Stimulated activated naive CD4-positive, alpha-beta T cell (primary cell): ENCODE measurements at regions not wholly inside any gene's neighbourhood (a gene's known extent, or its start where the extent isn't known, plus 50 kb on each side); places are given as distances from the start of the nearest gene placed in this dataset.

Experiments used
- DNase-seq, 6 experiments: peaks; one replicate each; lab custom pipeline; 2025; lab: John Stamatoyannopoulos, UW

GRCh38 chr10:108523016-108523800 is 1358.7 kb upstream of the SORCS1 start:
- no peak for DNase-seq

GRCh38 chr10:108521827-108522492 is 1357.5 kb upstream of the SORCS1 start:
- no peak for DNase-seq

DNA sequence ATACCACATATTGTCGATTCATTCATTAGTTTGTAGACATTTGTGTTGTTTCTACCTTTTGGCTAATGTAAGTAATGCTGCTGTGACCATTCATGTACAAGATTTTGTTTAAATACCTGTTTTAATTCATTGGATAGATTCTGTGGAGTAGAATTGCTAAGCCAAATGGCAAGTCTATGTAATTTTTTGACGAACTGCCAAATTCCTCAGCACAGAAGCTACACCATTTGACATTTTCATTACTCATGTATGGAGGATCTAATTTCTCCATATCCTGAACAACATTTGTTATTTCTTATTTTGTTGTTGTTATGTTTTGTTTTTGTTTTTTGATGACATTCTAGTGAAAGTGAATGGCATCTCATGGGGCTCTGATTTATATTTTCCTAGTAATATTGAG is 1351.3 kb upstream of the SORCS1 start:
- no peak for DNase-seq

GRCh38 chr10:108500396-108500795 is 1335.9 kb upstream of the SORCS1 start:
- DNase-seq = no peak

DNA sequence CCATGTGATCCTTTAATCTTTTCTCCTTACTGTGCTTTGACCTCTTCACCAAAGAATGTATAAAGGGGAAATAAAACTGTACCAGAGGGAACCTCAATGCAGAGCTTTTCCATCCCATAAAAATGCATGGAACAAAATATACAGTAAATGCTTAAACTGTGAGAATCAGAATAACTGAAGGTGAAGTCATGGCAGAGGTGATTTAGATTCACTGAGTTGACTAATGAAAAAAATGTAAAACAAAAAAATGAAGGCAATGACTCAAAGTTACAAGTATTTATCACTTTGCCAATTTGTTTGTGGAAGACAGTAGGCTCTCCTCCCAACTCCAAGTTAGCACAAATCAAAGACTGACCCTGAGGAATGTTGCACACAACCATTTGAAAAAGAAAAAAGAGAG is 1331.6 kb upstream of the SORCS1 start:
- DNase-seq = no peak

- no peak for DNase-seq
These were observed 1326.4 kb upstream of the SORCS1 start for GRCh38 chr10:108490944-108491343.

- no peak for DNase-seq
These were observed 1306.9 kb upstream of the SORCS1 start for GRCh38 chr10:108471420-108471819.

- DNase-seq = no peak
These were observed 1305.4 kb upstream of the SORCS1 start for GRCh38 chr10:108469940-108470339.

DNA sequence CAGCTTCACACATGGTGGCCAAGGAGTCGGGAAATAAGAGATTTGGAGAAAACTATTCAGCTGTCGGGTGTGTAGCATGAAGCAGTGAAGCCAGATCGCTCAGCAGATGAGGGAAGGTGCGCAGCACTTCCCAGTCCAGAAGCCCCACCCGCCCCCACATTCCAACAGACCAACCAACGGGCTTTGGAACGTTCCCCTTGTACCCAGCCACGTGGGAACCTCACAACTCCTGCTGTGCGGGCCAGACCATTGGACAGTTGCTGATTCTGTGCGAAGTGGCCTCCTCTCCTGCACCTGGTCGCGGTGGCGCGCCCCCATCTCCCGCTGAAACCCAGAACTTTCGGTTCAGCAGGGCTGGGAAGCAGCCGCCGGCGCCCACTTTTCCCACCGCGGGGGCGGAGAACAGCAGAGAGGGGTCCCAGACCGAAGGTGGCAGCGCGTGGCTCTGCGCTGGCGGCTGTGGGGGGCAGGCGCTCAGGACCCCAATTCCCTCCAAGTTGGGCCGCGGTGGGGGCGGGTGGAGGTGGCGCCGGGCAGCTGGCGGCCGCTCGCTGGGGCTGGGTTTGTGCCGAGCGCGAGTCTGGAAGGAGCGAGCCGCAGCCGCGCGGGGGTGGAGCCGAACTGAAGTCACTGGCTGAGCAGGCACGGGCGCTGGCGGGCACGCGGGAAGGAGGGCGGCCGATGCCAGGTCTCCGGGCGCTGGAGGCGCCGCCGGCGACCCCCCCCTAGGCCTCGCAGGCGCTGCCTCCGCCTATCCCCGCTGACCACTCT is 1301.5 kb upstream of the SORCS1 start:
- no peak for DNase-seq

DNA sequence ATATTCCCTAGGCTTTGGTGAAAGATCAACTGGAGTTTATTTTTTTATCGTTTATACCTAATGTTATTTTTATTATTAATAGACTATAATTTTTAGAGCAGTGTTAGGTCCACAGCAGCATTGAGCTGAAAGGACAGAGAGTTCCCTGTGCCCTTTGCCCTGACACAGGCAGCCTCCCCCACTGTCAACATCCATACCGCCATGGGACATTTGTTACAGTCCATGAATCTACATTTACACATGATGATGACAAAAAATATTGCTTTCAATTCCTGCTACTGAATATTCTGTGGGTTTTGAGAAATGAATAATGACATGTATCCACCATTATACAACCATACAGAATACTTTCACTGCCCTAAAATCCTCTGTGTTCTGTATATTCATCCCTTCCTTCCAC is 1297.5 kb upstream of the SORCS1 start:
- DNase-seq = no peak

DNA sequence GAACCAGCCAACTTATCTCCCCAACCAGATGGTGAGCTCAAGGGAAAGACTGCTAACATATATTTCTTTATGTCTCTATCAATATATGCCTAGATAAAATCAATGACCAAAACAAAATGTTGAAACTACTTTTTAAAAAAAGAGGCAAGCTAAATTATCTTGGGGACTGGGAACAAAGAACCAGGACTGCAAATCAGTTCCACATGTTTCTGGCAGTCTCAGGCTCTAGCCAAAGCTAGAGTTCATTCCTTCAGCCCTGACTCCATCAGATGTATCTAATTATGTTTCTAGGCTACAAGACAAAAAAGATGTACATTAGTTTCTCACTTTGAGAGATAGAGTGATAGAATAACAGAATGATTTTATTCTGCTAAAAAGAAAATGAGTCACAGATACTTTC is 1290.3 kb upstream of the SORCS1 start:
- no peak for DNase-seq

DNA sequence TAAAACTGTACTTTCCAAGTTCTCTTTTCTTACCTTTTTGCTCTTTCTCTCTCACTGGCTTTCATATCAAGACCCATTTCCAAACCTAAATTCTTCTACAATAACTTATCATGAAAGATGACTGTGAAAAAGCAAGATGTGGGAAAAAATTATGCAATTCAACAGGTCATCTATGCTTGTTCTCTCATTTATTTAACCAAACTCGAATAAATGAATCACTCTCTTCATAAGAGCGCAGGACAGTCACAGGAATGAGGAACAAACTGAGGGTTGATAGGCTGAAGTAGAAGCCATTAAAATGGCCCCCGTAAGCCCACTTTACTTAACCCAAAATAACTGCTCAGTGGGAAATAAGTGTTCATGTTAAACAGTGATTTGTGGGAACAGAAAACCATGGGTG is 1289.7 kb upstream of the SORCS1 start:
- DNase-seq = no peak

DNA sequence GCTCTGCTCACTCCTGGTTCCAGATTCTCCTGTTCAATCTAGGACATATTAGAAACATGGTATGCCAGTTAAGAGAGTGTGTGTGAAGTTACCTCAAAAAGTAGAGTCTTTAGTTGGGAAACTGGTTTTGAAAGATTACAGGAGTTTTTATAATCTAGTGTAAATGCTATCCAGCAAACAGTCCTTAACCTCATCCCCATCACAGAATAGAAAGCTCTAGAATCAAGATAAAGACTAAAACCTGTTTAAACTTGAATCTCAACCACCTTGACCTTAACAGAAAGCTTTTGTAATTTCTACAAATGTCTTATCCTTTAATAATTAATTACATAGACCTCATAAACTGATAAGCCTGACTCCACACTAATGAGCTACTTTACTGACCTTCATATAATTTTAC is 1288.7 kb upstream of the SORCS1 start:
- DNase-seq = no peak

DNA sequence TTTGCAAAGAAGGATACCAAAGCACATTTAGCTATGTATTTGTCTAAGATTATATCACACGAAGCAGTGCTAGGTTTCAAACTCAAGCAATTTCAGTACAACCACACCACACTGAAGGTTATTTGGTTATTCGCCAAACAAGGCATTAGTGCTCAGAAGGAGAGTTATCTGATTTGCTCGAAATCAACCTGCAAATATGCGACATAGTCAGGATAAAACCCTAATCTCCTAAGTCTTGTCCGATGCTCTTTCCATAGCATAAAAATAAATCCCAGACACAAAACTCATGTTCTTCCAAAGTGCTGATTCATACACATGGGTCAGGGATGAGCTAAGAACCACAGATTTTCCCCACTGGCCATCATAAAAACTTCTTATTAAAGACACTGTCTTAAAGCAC is 1288.0 kb upstream of the SORCS1 start:
- no peak for DNase-seq

- DNase-seq = no peak
These were observed 1285.8 kb upstream of the SORCS1 start for GRCh38 chr10:108450280-108450679.

- no peak for DNase-seq
These were observed 1281.2 kb upstream of the SORCS1 start for GRCh38 chr10:108445746-108446145.

DNA sequence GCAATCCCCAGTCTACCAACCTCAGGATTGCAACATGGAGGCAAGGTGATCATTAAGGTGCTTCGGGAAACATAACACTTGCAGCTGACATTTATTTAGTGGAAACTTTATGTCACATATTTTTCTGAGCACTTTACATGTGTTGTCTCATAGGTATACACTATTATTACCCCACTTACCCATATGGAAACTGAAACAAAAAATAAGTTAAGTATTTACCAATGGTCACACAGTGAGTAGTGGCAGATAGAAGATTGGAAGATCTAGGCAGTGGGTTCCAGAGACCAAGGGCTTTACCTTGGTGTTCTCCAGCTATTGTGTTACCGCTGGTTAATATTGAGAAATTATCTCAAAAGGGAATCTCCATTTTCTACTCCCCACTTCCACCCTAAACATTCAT is 1279.1 kb upstream of the SORCS1 start:
- no peak for DNase-seq

DNA sequence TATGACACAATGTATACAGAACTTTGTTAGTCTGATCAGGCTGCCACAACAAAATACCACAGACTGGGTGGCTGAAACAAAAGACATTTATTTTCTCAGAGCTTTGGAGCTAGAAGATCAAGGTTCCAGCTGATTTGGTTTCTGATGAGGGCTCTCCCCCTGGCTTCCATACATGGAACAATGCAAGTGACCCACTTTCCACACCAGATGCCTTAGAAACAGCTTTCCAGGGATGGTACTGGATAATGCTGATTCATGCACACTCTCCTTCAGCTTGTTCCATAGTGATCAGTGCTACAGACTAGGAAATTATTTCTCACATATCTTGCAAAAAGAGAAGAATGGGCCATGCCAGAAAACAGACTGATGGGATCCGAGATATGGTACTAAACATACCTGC is 1274.9 kb upstream of the SORCS1 start:
- DNase-seq = no peak

GRCh38 chr10:108436096-108436495 is 1271.6 kb upstream of the SORCS1 start:
- no peak for DNase-seq

DNA sequence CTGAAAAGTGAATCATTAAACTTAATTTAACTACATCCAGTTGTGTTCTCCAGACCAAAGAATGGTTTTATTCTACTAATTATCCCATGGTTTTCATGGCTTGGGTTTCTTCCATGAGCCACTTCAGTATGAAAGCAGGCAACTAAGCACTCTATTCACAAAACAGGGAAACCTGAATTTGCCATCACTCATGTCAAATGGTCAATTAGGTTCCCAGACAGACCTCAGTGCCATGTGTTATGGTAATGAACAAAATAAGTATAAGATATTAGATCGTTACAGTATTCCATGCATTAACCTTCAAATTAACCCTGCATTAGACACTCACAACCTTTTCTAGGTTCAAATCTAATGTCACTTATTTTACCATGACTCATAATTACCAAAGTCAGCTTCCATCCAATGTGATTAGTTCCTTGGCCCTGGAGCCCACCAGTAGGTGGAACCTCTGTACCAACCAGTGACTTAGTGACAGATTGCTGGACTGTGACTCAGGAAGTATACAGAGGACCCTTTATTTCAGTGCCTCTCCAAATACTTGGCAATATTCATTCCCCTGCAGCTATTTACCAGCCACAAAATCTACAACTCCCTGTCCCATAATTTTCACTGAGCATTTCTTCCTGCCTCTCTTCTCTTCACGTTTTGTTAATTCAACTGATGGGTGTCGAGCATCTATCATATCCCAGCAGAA is 1270.2 kb upstream of the SORCS1 start:
- no peak for DNase-seq

DNA sequence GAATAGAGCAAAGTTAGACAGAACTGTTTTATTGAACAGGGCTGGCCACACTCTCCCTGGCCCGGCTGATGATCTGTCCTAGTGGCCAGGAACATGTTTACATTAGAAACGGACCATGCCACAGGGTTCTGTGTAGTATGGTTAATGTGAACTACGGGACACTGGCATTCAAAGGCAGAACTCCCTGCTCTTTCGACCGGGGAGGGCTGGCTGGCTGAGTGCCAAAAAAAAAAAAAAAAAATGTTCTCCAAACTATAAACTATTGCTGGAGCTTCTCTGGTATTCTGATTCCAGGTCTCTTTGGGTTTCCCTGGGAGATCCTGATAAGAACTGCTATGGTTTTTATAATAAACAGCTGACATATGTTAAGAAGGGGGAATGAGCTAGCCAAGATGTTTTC is 1262.6 kb upstream of the SORCS1 start:
- DNase-seq = no peak

DNA sequence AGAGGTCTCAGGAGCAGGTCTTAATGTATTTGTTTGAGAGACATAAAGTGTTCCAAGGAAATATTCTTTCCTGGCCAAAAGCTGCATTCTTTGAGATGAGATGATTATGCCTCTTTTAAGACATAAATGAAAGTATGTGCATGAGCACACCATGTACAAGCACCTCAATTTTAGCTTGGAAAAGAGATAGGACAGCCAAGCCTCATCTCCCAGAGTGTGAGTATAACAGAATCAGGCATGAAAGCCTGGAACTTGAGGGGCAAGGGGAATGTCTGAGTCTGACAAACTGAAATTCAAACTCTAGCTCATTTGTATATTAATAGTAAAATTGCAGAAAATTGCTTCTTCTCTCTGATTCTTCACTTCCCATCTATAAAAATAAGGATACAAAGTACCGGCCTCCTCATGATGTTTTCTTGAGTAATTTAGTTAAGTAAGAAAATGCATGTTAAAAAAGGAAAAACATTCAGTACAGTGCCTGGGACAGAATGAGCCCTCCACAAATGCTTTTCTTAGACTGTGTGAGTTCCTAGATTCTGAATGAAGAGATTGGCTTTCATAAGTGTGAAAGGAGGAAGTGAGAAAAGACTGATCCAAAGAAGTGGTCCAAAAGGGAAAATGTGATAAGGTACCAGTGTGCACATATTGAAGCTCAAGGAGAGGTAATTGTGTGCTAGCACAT is 1260.9 kb upstream of the SORCS1 start:
- DNase-seq = no peak
